ENCODE measurements at regions not wholly inside any gene's neighbourhood (a gene's known extent, or its start where the extent isn't known, plus 50 kb on each side); places are given as distances from the start of the nearest gene placed in this dataset.

DNA sequence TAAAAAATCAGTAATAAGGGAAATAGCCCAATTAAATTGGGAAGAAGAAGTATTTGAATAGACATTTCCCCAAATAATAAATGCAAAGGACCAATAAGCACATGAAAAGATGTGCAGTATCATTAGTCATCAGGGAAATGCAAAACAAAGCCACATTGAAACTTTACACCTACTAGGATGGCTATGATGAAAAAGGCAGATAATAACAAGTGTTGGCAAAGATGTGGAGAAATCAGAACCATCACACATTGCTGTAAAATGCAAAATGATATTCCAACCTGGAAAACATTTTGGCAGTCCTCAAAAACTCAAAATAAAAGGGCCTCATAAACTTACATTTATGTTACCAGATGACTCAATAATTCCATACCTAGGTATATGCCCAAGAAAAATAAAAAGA lies 131.1 kb upstream of the G2E3 start:
- TF ChIP-seq CTCF (IDR thresholded peaks at IDR 0.05): no peak
- no peak for TF ChIP-seq POLR2A (IDR thresholded peaks at IDR 0.05)
